Amniotic epithelial cell (primary cell): ENCODE measurements at regions not wholly inside any gene's neighbourhood (a gene's known extent, or its start where the extent isn't known, plus 50 kb on each side); places are given as distances from the start of the nearest gene placed in this dataset.

Experiments
- DNase-seq: peaks from one replicate; pipeline ENCODE4 v3.0.0-alpha.2; 2010; ENCODE audit warnings: low read depth

DNA sequence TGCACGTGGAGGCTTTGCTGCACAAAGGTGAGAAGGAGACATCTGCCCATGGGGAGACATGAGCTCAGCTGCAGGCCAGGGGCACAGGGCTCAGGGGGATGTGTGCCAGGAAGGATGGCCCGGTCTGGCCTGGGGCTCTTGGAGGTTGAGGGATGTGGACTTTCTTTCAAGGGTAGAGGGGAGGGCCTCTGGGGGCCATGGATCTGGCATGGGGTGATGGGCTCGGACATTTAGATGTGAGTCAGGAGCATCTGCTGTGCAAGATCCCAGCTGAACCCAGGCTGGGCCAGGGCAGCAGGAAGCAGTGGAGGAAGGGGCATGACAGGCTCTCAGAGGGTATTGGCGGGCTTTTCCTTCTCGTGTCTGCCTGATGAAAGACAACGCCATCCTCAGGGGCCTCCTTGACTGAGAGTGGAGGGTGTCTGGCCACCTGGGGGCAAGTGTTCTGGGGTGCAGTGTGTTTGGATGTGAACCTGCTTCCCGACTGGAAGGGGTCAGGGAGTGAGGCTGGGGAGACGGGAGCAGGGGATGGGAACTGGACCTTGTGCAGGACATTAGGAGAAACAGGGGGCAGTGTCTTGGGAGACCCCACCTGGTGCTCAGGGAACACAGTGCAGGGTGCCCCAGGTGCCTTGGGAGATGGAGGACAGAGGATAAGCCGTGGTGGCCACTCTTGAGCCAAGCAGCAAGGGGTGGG lies 156.1 kb downstream of the ERMARD start:
- DNase-seq = no peak

DNA sequence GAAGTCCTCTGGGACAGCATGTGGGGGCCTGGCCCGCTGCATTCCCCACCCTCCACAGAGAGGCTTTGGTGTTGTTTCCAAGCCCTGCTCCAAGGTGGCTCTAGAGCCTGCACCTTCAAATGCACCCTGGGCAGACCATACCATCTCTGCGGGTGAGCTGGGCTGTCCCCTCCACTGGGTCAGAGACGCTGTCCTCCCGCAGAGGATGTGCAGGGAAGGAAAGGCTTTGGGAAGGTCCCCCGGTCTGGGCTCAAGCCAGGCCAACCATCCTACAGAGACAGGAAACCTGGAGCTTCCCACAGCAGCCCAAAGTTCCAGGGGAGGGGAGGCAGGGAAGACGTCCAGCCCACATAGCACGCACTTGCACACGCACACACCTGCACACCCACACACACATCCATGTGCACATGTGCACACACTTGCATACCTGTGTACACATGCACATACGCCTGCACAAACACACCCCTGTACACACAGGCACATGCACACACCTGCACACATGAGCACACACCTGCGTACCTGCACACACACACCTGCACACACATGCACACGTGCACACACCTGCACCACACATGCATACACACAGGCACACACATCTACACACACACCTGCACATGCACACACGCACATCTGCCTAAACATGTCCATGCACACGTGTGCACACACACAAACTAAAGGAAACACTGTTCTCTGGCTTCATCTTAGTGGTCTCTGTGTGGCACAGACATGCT lies 155.4 kb downstream of the ERMARD start:
- no peak for DNase-seq

DNA sequence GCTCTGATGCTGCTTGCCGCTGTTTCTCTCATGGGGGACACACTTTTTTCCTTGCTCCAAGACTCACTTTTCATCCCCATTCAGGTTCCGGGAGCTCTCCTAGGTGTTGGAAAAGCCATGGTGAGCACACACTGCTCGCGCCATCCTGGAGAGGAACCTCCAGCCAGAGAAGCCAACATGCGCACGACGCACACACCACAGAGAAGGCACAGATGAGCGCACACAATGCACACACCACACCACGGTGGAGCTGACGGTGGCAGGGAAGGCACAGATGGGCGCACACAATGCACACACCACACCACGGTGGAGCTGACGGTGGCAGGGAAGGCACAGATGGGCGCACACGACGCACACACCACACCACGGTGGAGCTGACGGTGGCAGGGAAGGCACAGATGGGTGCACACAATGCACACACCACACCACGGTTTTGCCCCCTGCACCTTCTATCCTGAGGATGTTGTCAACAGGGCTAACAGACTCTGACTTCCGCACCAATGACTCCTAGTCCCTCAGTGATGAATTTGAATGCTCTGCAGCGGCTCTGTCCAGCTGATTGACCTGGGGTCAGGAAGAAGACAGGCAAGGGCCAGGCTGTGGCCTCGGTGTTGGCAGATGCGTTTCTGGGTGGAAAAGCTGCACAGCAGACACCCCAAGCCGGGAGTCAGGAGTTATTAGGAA lies 154.7 kb downstream of the ERMARD start:
- no peak for DNase-seq

DNA sequence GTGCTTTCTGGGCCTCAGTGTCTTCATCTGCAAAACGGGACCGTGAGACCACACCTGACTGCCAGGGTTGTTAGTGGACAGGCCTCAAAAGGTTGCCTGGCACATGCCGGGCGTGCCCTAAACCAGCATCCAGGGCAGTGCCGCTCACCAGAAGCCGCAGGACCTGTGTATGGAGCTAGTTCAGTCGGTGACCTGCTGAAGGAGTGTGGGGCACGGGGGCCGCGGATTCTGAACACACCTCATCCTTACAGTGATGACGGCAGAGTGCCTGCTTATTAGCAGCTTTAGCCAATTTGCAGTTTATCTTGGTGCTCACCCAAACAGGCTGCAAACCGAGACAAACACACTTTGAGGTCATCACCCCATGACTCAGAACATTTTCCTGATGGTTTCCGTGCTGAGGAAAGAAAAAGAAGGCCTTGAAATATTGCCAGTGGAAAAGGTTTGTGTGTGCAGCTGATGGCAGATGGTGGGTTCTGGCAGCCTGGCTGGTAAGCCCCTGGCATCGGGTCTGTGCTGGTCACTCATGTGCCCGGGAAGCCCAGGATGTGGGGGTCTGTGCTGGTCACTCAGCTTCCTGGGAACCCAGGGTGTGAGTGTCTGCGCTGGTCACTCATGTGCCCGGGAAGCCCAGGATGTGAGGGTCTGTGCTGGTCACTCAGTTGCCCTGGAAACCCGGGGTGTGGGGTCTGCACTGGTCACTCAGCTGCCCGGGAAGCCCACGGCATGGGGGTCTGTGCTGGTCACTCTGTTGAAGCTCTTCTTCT lies 153.8 kb downstream of the ERMARD start:
- DNase-seq = no peak

DNA sequence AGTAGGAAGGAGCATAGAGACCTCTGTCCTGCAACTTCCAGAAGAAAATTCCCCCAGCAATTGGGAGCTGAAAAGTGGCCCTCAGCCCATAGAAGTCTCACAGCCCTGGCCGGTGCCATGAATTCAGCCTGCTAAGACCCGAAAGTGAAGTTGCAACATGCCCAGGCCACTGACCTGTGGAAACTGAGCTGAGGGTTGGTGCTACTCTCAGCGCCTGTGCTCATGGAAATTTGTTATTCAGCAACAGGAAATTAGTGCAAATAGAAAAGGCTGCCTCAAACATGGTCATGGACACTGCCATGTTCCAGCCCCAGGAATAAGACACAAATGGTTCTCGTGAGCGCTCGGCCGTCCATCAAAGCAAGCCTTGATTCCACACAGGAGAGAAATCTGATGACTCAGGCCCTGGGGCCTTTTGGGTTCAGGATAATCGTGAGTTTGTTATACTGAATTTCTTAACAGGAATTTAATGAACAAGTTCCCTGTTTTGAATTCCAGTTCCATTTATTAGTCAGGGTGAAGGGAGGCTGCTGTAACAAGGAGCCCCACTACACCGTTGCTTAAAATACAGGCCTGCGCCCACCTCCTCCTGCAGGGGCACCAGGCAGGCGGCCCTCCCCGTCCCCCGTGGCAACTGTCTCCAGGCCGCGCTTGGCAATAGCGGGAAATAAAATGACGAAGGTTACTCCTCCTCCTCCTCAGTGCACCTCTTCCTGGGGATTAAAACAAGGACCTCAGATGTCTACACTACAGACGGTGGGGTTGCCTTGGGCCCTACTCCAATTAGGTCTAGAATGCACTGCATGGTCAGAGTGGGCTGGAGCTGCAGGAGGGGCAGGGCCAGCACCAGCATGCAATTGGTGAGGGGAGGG lies 152.9 kb downstream of the ERMARD start:
- no peak for DNase-seq

DNA sequence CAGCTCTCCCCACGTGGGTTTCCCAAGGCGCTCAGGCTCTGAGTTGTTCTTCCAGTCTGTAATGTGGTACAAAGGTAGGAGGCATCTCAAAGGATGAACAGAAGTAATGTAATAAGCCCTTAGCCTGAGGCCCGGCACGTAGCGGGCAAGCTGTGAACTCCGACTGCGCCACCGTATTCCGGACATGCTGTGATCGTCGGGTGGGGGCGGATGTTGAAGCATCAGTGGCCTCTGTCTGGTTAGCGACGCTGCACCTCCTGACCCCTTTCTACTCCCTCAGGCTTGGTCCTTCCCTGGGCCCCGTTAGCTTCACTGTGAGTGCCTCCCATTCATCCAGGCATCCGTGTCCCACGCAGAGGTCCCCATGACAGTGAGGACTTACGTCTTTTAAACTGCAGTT lies 151.7 kb downstream of the ERMARD start:
- no peak for DNase-seq

DNA sequence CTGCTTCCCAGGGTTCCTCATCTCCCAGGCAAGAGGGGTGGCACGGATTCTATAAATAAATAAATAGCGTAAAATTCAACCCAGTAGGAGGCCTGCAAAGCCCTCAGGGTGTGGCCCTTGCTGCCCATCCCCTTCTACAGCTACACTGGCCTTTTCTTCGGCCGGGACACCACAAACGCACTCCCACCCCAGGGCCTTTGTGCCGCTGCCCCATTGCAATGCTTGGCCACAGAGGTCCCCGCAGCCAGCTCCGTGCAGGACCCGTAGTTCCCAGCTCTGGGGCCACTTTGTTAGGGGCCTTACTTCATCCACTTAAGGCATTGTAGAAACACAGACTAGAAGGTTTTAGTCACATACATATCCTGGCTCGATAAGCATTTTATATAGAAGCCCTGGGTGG lies 151.2 kb downstream of the ERMARD start:
- no peak for DNase-seq

DNA sequence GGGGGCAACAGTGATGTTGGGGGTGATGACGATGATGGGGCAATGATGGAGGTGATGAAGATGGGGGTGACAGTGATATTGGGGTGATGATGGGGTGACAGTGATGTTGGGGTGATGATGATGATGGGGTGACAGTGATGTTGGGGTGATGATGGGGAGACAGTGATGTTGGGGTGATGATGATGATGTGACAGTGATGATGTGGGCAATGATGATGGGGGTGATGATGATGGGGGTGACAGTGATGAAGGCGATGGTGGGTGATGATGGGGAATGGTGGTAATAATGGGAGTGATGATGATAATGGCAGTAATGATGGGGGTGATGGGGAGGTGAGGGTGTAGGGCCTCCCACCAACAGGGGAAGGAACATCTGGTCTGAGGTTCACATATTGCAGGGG lies 150.6 kb downstream of the ERMARD start:
- DNase-seq = no peak

DNA sequence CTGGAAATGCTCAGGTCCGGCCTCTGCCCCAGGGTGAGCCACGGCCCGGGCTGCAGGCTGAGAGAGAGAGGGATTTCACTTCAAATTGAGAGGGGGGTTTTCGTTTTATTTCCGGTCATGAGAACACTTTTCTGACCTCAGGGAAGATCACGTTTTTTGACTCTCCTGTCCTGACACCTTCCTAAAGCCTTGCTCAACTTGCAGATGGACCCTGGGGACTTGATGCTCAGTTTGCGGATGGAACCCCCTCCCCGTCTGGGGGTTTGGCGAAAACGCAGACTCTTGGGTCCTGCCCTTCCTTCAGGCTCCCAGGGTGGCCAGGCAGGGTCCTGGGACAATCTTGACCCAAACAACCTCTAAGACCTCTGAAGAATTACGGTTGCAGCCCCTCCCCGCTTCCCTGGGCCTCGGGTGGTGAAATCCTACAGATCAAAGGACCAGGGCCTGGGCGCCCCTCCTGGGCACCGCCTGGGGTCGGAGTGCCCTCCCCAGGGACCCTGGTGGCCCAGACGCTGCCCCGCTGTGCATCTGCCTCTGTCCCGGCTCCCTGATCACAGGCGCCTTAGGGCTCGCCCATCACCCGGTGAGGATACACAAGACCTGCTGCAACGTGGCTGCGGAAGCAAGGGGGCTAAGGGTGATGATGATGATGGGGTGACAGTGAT lies 148.2 kb downstream of the ERMARD start:
- no peak for DNase-seq

DNA sequence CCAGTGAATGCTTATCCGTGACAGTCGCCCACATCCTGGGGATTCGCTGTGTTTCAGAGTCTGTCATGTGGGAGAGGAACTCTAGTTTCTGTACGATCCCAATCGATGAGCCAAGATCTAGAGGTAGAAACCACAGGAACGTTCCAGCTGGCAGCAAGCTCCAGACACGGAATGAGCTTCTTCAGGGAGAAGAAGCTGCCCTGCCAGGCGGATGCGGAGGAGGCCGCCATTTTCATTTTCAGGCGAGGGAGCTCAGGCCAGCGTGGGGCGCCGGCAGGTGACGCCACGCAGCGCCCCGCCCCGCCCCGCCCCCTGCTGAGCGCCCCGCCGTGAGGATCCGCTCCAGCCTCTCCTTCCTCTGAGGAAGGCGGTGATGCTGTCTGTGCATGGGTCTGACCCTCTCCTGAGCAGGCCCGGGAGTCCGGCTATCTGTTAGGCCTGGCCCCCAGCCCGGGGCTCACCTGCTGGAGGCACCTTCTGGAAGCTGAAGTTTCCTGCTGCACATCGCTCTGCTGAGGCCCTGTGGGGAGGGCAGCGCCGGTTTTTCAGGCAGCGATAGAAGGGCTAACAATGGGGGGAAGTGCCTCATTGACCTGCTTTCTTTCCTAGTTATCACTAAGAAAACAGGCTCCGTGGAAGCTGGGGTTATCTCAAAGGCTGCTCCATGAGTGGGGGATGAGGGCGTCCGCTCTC lies 147.5 kb downstream of the ERMARD start:
- no peak for DNase-seq

DNA sequence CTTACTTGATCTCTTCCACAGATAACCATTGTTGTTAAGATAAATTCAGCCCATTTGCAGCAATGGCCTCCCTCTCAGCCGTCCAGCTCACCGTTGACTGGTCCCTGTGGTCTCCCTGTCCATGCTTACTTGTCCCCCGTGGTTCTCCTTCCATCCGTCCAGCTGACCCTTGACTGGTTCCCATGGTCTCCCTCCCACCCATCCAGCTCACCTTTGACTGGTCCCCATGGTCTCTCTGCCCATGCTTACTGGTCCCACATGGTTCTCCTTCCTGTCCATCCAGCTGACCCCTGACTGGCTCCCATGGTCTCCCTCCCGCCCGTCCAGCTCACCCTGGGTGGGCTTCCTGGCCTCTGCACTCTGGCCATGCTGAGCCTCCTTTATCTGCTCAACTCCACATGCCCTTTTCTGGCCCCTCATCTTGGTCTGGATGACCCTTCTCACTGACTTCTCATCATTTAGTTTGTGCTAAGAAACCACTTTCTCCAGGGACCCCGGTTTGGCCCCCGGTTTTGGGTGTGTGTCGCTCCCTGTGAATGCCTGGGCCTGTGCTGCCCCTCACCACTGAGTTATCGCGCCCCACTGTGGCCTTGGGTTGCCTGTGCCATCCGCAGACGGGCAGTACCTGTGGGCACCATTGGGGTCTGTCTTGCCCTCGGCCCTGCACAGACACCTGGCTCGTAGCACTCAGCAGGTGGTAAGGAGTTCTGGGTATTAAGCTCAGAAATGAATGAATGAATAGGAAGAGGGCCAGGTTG lies 146.4 kb downstream of the ERMARD start:
- no peak for DNase-seq

DNA sequence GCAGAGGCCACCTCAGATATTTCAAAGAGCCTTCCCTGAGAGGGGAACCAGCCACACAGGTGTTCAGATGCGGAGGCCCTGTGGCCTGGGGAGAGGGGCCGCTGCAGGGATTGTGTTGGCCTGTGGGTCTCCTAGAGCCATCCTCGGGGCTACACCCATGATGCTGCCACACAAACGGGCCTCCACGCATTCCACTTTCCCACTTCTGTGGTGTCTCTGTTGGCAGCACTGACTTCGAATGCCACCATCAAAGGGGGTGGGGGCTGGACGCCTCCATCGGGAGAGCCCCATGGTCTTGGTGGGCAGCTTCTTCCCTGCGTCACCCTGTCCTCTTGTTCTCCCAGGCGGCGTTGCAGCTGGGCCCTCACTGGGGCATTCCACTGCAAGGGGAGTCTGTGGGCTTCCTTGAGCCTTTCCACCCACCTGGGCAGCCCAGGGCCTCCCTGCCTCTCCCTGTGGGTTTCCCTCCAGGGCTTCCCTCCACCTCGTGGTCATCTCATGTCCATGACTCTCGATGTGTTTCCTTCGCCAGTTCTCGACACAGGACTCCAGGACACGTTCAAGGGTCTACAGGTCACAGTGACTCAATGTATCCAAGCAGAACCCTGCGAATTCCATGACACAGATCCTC lies 145.5 kb downstream of the ERMARD start:
- no peak for DNase-seq

DNA sequence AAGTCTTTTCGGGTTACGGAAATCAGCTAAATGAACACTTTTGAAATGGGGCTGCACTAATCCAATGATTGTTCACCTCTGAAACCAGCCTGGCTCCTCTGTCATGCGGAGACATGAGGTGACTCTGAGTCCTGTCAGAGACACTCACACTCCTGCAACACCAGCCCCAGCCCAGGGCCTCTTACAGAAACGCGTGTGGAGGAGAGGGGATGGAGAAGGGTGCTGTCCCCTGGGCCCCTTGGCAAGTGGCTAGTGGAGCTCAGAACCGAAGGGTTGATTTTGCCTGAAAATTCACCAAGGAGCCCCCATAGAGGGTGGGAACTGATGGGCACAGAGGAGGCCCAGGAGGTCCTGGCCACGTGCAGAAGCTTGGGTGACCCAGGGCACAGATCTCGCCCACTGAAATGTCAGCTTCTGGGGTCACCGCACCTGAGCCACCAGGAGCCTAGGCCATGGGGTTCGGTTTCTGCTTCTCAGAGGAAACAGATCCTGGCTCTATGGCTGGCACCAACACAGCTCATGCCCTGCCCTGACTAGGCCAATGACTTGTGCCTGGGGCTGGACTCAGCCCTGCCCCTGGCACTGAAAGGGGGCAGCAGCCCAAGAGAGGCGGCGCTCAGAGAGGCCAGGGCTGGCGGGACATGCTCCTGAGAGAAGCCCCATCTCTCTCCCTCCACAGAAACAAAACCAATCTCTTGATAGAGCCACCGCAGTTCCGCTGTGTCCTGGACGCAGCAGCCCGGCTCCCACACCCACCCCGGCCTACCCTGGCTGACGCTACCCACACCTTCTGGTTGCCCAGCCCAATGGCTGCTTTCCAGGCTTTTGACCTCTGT lies 144.7 kb downstream of the ERMARD start:
- DNase-seq = no peak

DNA sequence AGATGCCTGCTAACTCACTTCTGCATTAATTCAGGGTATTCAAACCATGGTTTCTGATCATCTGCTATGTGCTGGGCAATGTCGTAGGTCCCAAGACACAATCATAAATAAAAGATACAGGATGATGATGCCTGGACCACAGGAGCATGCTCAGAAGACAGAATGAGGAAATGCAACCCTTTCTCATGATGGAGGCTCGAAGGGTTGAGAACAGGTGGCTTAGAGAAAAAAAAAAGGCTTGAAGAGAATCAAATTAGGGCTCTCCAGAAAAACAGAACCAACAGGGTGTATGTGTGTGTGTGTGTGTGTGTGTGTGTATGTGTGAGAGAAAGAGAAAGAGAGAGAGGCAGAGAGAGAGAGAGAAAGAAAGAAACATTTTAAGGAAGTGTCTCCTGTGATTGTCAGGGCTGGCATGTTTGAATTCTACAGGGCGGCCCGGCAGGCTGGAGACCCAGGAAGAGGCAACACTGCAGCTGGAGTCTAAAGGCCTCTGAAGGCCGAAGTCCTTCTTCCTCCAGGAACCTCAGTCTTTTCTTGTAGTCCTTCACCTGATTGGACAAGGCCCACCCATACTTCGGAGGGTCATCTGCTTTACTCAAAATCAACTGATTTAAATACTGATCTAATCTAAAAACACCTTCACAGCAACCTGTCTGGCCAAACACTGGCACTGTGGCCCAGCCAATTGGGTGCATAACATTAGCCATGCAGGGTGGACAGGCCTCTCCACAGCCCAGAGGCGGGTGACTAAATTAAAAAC lies 143.8 kb downstream of the ERMARD start:
- no peak for DNase-seq

DNA sequence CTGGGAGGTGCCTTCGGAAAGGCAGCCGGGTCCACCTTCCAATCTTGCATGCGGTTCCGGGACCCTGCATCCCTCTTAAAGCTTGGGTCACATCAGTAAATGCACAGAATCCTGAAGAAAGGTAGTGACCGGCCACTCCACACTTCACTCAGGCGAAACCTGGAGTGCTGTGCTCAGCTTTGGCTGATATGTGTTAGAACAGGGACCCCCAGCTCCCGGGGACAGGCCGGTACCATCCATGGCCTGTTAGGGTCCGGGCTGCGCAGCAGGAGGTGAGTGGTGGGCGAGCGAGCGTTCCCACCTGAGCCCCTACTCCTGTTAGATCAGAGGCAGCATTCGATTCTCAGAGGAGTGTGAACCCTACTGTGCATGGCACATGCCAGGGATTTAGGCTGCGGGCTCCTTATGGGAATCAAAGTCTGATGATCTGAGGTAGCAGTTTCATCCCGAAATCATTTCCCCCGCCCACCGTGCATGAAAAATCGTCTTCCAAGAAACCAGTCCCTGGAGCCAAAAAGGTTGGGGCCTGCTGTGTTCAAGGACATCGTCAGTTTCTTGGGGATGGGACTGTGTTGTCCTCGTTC lies 143.0 kb downstream of the ERMARD start:
- DNase-seq = no peak

DNA sequence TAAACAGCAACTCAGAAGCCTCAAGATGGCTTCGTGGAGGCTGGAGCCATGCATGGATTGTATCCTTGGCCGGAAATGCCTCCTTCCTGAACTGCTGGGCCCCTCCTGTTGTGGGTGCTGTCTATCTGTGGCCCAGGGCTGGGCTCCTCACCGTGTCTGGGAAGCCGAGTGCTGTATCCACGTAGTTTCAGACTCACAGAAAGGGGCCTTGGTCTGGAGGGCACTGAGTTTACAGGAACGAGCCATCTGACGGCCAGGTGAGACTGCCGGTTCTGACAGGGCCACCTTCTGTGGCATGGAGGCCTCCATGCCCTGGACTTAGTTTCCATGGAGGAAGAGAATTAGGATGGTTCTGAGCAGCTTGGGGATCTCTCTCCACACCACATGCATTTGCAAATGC lies 142.2 kb downstream of the ERMARD start:
- no peak for DNase-seq

DNA sequence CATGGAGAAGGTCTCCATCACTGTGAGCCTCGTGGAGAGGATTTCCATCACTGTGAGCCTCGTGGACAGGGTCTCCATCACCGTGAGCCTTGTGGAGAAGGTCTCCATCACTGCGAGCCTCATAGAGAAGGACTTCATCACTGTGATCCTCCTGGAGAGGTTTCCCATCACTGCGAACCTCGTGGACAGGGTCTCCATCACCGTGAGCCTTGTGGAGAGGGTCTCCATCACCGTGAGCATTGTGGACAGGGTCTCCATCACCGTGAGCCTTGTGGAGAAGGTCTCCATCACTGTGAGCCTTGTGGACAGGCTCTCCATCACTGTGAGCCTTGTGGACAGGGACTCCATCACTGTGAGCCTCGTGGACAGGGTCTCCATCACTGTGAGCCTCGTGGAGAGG lies 140.4 kb downstream of the ERMARD start:
- DNase-seq = no peak
